Activated gamma-delta T cell treated with anti-CD3 and anti-CD28 coated beads, Interleukin-2, amount 50 U/mL, for 16 hours (primary cell): ENCODE measurements at regions not wholly inside any gene's neighbourhood (a gene's known extent, or its start where the extent isn't known, plus 50 kb on each side); places are given as distances from the start of the nearest gene placed in this dataset.
"Not testable (repeated sequence)": the region's sequence is repeated elsewhere in the genome, so short reads cannot be mapped to it uniquely, and the experiment has no call there.

Experiments
- DNase-seq: peaks from one replicate; pipeline ENCODE4 v3.0.0-alpha.2; 2020; ENCODE audit warnings: low read depth

DNA sequence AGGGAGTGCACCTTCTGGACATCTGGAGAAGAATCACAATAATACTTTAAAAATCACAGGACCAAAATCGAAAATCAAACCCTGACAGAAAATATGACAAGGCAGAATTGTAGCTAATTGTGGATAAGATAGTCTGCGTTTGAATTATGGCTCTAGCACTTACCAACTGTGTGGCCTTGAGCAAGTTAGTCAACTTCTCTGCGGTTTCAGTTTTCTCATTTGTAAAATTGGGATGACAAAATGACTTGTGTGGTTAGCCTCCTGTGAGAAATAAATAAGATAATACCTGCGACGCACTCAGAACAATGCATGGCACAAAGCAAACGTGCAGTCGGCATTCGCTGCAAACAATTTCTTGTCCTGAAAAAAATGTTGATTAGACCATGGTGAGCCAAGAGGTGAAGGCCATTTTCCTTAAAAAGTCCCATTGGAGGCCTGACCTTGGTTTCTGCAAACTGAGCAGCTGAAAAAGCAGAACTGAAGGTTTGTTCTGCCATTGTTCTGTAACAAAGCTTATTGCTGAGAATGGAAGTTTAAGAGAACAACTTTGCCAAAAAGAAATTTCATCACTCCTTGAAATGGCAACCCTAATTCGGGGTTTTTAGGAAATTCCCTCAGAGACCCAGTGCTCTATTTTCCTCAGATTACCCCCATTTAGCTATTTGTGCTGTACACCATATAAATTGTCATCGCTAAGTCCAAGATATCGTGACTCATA is 266.3 kb downstream of the ERMARD start:
- no peak for DNase-seq

DNA sequence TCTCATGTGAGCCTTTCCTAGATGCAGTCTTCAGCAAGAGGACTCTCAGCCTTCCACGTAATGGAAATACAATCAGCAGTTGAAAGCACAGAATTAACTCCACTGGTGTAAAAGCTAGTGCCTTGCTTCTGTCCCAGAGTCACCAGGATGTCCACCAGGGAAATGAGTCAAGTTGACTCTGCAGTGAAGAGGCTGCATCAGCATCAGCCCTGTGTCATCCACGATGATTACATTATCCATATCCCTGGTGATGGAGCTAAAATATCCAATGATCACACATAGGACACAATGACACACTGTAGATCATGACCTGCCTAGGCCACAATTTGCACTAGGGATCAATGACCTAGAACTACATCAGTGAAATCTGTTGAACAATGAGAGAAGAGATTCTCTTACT is 262.4 kb downstream of the ERMARD start:
- DNase-seq, result no peak

DNA sequence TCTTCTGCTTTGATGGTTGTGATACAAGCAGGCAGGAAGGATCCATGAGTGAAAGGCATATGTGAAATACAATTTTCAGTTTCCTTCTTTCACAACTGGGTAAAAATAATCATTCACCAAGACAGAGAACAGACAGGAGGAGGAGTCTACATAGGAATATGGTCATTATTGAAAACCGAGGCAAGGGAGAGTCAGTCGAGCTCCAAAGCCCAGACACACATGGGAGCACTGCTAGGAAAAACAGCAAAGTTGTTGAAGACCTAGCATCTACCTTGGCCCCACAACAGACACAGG is 260.6 kb downstream of the ERMARD start:
- DNase-seq, result no peak

- DNase-seq, result no peak
Observed at GRCh38 chr6:170011204-170012036, 260.0 kb downstream of the ERMARD start.

GRCh38 chr6:170010665-170011203 is 259.3 kb downstream of the ERMARD start:
- DNase-seq, result no peak

DNA sequence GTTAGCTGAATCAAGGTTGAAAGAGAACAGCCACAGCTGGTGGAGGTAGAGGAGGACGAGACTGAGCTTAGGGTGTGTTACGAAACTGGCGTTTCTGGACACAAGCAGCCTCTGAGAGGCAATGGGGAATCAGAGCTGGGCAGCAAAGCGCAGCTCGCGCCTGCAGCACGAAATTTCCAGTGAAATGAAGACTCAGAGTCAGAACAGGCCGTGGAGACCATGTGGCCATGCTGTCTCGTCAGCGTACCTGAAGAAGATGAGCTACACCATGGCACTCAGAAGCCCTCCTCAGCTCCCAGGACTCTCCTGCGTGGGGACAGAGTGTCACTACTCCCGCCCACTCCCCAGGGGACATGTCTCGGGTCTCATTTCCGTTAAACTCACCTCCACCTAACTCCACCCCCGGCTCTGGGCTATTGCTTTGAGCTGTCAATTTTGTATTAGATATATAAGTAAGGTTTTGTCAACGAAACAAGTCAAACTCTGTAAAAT is 256.9 kb downstream of the ERMARD start:
- no peak for DNase-seq

GRCh38 chr6:170007468-170008293 is 256.3 kb downstream of the ERMARD start:
- no peak for DNase-seq

DNA sequence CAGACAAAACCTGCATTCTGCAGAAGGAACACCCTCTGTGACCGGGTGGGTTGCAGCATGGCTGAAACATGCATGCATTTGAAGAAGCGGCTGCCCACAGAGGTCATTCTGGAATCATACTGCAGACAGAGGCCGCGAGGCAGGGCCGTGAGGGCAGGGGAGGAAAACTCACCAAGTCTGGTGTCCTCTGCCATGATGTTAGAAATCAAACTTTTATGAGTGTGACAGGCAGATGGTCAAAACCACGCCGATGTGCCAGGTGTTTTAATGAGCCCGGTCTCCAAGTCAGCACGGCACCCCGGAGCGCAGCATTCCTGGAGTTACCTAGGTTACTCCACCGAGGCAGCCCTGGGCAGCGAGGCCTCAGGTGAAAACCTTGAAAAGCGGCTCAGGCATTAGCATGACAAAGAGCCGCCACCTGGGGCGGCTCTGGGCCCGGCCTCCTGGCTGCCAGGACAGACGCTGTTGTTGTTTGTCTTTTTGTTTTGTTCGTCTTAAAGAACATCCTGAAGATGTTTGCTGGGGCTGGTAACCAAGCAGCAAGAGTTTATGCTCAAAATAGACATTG is 255.6 kb downstream of the ERMARD start:
- DNase-seq, result no peak

GRCh38 chr6:170006071-170006899 is 254.9 kb downstream of the ERMARD start:
- no peak for DNase-seq

DNA sequence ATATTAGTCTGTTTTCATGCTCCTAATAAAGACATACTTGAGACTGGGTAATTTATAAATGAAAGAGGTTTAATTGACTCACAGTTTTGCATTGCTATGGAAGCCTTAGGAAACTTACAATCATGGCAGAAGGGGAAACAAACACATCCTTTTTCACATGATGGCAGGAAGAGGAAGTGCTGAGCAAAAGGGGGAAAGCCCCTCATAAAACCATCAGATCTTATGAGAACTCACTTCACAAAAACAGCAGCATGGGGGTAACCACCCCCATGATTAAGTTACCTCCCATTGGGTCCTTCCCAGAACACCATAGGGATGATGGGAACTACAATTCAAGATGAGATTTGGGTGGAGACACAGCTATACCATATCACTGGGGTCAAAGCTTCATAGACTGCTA is 254.2 kb downstream of the ERMARD start:
- no peak for DNase-seq

- no peak for DNase-seq
Observed at GRCh38 chr6:170004585-170005210, 253.3 kb downstream of the ERMARD start.

DNA sequence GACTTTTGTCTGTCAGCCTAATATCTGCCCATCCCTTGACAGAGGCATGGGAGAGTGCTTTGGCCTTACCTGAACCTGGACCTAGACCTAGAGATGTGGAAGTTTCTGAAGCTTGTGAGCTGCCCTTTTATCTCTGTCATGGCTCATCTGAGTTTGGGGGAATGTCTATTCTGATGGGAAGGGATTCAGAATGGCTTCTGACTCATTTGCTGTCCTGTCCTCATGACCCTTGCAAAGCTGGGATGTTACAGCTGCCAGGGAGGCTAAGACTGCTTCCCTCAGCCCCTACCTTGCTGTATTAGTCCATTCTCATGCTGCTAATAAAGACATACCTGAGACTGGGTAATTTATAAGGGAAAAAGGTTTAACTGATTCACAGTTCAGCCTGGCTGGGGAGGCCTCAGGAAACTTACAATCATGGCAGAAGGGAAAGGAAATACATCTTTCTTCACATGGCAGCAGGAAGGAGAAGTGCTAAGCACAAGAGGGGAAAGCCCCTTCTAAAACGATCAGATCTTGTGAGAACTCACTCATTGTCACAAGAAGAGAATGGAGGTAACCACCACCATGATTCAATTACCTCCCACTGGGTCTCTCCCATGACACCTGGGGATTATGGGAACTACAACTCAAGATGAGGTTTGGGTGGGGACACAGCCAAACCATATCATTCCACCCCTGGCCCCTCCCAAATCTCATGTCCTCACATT is 252.2 kb downstream of the ERMARD start:
- no peak for DNase-seq

DNA sequence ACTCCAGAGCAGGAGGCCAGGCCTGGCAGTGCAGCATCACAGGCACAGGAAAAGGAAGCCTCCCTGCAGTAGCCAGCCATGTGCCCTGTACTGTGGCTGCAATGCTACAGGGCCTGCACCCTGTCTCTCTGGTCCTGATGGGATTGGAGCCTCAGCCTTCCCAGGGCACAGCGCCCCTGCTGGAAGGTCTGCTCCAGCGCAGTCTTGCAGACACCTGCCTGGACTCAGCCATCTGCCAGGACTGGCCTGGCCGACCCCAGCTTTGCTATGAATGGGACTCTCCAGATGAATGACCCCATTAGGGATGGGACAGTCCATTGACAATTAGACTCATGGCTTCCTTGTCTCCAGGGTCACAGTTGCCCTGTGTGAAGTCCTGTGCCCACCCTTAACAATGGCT is 251.6 kb downstream of the ERMARD start:
- DNase-seq, result no peak

- not testable (repeated sequence) for DNase-seq
Observed at GRCh38 chr6:170001782-170002181, 250.4 kb downstream of the ERMARD start.

GRCh38 chr6:170000071-170000843 is 248.8 kb downstream of the ERMARD start:
- DNase-seq, result no peak

GRCh38 chr6:169999367-169999766 is 247.9 kb downstream of the ERMARD start:
- DNase-seq, result no peak

DNA sequence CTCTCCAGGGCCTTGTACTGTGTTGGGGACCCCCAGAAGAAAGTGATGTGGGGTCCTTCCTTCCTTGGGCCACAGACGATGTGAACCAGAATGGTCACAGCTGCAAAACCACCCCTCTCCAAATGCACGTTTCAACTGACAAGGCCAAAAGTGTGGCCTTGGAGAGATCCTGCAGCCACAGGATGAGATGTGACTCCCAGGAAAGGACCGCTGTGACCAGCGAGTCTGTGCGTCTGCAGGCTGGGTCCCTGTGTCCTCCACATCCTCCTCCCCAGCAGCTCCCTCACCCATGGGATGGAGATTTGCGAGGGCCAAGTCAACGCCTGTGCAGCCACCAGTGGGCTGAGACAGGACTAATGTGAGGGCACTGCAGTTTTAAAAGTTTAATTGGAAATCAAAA is 247.0 kb downstream of the ERMARD start:
- no peak for DNase-seq

DNA sequence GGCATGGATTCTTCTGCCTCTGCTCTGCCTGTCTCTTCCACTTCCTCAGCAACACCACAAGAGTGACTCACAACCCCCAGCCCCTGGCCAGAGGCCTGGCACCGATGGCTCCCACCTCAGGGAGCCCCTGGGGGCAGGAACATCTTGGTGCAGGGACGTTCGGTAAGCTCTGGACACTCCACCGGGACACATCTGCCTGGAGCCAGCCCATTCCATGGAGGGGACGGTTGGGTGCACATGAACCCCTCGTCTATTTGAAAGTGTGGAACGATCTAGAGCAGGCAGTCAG is 246.5 kb downstream of the ERMARD start:
- DNase-seq, result no peak

DNA sequence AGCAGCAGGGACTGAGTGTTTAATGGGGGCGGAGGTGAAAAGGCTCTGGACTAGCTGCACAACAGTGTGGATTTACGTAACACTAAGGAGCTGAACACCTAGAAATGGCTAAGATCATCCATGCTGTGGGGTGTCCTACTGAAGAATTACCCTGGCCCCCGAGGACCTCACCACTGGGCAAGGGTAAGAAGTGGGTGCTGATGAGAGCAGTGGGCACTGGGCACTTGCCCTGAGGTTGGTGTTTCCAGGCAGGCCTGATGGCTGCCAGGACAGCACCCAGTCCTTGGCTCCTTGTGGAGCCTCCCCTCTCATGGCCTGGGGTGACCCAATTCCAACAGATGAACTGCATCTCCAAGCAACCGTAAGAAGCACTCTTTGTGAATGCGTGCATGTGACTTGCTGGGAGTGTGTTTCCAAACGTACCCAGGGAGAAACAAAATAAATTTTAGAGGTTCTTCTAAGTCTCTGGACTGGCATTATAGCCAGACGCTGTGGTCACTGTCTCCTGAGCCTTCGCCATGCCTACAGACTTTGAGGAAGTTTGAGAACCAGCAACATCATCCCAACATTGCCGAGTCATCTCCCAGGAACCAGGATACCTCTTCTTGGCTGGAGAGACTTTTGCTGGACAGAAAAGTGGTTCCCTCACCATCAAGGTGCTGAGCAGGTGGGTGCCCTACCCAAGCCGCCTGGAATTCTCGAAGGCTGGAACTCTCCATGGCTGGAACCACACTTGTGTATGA is 245.9 kb downstream of the ERMARD start:
- DNase-seq, result no peak
